H4 (cell line): ENCODE measurements at regions not wholly inside any gene's neighbourhood (a gene's known extent, or its start where the extent isn't known, plus 50 kb on each side); places are given as distances from the start of the nearest gene placed in this dataset.

ENCODE experiments used
- DNase-seq: peaks from one replicate; pipeline ENCODE4 v3.0.0-alpha.2; 2015; ENCODE audit warnings: low spot score

- DNase-seq = no peak
Observed at GRCh38 chr7:98515201-98515600, 101.9 kb upstream of the NPTX2 start.

GRCh38 chr7:98514211-98515031, 102.7 kb upstream of the NPTX2 start:
- DNase-seq = no peak

- no peak for DNase-seq
Observed at GRCh38 chr7:98511175-98511574, 105.9 kb upstream of the NPTX2 start.

- DNase-seq = peak; percentile 55
Observed at GRCh38 chr7:98509836-98510235, 107.2 kb upstream of the NPTX2 start.

- DNase-seq = no peak
Observed at GRCh38 chr7:98506471-98506870, 105.6 kb upstream of the BAIAP2L1 start.

GRCh38 chr7:98500764-98501163, 99.9 kb upstream of the BAIAP2L1 start:
- DNase-seq = no peak

GRCh38 chr7:98496618-98497017, 95.7 kb upstream of the BAIAP2L1 start:
- no peak for DNase-seq

- no peak for DNase-seq
Observed at GRCh38 chr7:98495200-98495955, 94.5 kb upstream of the BAIAP2L1 start.

- no peak for DNase-seq
Observed at GRCh38 chr7:98493030-98493778, 92.3 kb upstream of the BAIAP2L1 start.

GRCh38 chr7:98488167-98488566, 87.3 kb upstream of the BAIAP2L1 start:
- no peak for DNase-seq

- DNase-seq = no peak
Observed at GRCh38 chr7:98483964-98484545, 83.2 kb upstream of the BAIAP2L1 start.

- DNase-seq = no peak
Observed at GRCh38 chr7:98483276-98483963, 82.5 kb upstream of the BAIAP2L1 start.

- no peak for DNase-seq
Observed at GRCh38 chr7:98479318-98479717, 78.4 kb upstream of the BAIAP2L1 start.

GRCh38 chr7:98475352-98475751, 74.5 kb upstream of the BAIAP2L1 start:
- no peak for DNase-seq

- DNase-seq = no peak
Observed at GRCh38 chr7:98474558-98474957, 73.7 kb upstream of the BAIAP2L1 start.

- no peak for DNase-seq
Observed at GRCh38 chr7:98472521-98472954, 71.6 kb upstream of the BAIAP2L1 start.

GRCh38 chr7:98470485-98471240, 69.8 kb upstream of the BAIAP2L1 start:
- no peak for DNase-seq

GRCh38 chr7:98469088-98469487, 68.2 kb upstream of the BAIAP2L1 start:
- no peak for DNase-seq

GRCh38 chr7:98467570-98468312, 66.9 kb upstream of the BAIAP2L1 start:
- no peak for DNase-seq

- DNase-seq = no peak
Observed at GRCh38 chr7:98465022-98465421, 64.1 kb upstream of the BAIAP2L1 start.
